ENCODE measurements at regions not wholly inside any gene's neighbourhood (a gene's known extent, or its start where the extent isn't known, plus 50 kb on each side); places are given as distances from the start of the nearest gene placed in this dataset.
"Not testable (repeated sequence)": the region's sequence is repeated elsewhere in the genome, so short reads cannot be mapped to it uniquely, and the experiment has no call there.

- Mint-ChIP-seq H3K4me1 (peaks cover 2% of the 10 kb centered on the region), H3K27ac (no peak overlapping the region), H3K4me3 (no peak overlapping the region), H3K27me3 (no peaks in the 10 kb centered on the region), H3K36me3 (ENCODE audit: low read depth) (no peaks in the 10 kb centered on the region)
- ATAC-seq (no peak), DNase-seq (no peak)
- no peaks in the 10 kb centered on the region for H3K9me3 ChIP-seq (ENCODE audit: control insufficient read depth, low read length, poor library complexity, severe bottlenecking)
These were observed 54.2 kb upstream of the NFIA start for GRCh38 chr1:61028136-61028535.

GRCh38 chr1:61018068-61018467 is 64.3 kb upstream of the NFIA start:
- peaks cover 48% of the 10 kb centered on the region for H3K27me3 Mint-ChIP-seq
- ATAC-seq; H3K36me3 Mint-ChIP-seq (ENCODE audit: low read depth); H3K4me3 Mint-ChIP-seq; H3K4me1 Mint-ChIP-seq; H3K9me3 ChIP-seq (ENCODE audit: control insufficient read depth, low read length, poor library complexity, severe bottlenecking); H3K27ac Mint-ChIP-seq; DNase-seq: not testable (repeated sequence)

GRCh38 chr1:61017651-61018050 is 64.7 kb upstream of the NFIA start:
- H3K36me3 Mint-ChIP-seq (ENCODE audit: low read depth), result no peaks in the 10 kb centered on the region
- no peak overlapping the region for H3K27ac Mint-ChIP-seq
- peaks cover 4% of the 10 kb centered on the region for H3K4me1 Mint-ChIP-seq
- peaks cover 48% of the 10 kb centered on the region for H3K27me3 Mint-ChIP-seq
- no peaks in the 10 kb centered on the region for H3K9me3 ChIP-seq (ENCODE audit: control insufficient read depth, low read length, poor library complexity, severe bottlenecking)
- no peak for ATAC-seq
- no peak for DNase-seq
- H3K4me3 Mint-ChIP-seq, result no peak overlapping the region

- no peak overlapping the region for H3K4me3 Mint-ChIP-seq
- DNase-seq (no peak), ATAC-seq (no peak)
- H3K27me3 Mint-ChIP-seq, result peaks cover 43% of the 10 kb centered on the region
- H3K36me3 Mint-ChIP-seq (ENCODE audit: low read depth), result no peaks in the 10 kb centered on the region
- H3K9me3 ChIP-seq (ENCODE audit: control insufficient read depth, low read length, poor library complexity, severe bottlenecking), result no peaks in the 10 kb centered on the region
- H3K27ac Mint-ChIP-seq, result no peak overlapping the region
- peaks cover 4% of the 10 kb centered on the region for H3K4me1 Mint-ChIP-seq
These were observed 68.3 kb upstream of the NFIA start for GRCh38 chr1:61013946-61014667.

GRCh38 chr1:61013189-61013945 is 69.0 kb upstream of the NFIA start:
- H3K4me3 Mint-ChIP-seq, result no peak overlapping the region

GRCh38 chr1:61012341-61012761 is 70.0 kb upstream of the NFIA start:
- Mint-ChIP-seq H3K27ac (no peak overlapping the region), H3K27me3 (peaks cover 34% of the 10 kb centered on the region), H3K4me3 (no peak overlapping the region), H3K36me3 (ENCODE audit: low read depth) (no peaks in the 10 kb centered on the region), H3K4me1 (peaks cover under 1% of the 10 kb centered on the region)
- H3K9me3 ChIP-seq (ENCODE audit: control insufficient read depth, low read length, poor library complexity, severe bottlenecking), result no peaks in the 10 kb centered on the region
- DNase-seq (no peak), ATAC-seq (no peak)

More at GRCh38 chr1:61013189-61013945, 69.0 kb upstream of the NFIA start:
- Mint-ChIP-seq H3K27me3 (peaks cover 38% of the 10 kb centered on the region), H3K4me1 (peaks cover 4% of the 10 kb centered on the region), H3K27ac (no peak overlapping the region), H3K36me3 (ENCODE audit: low read depth) (no peaks in the 10 kb centered on the region)
- DNase-seq (no peak), ATAC-seq (no peak)
- no peaks in the 10 kb centered on the region for H3K9me3 ChIP-seq (ENCODE audit: control insufficient read depth, low read length, poor library complexity, severe bottlenecking)

- H3K36me3 Mint-ChIP-seq (ENCODE audit: low read depth), result no peaks in the 10 kb centered on the region
- no peak for DNase-seq
- no peaks in the 10 kb centered on the region for H3K9me3 ChIP-seq (ENCODE audit: control insufficient read depth, low read length, poor library complexity, severe bottlenecking)
- H3K4me1 Mint-ChIP-seq, result no peaks in the 10 kb centered on the region
- ATAC-seq, result no peak
- H3K4me3 Mint-ChIP-seq, result no peak overlapping the region
- peaks cover 29% of the 10 kb centered on the region for H3K27me3 Mint-ChIP-seq
- H3K27ac Mint-ChIP-seq, result no peak overlapping the region
These were observed 70.6 kb upstream of the NFIA start for GRCh38 chr1:61011561-61012263.

- peaks cover 2% of the 10 kb centered on the region for H3K4me1 Mint-ChIP-seq
These were observed 74.6 kb upstream of the NFIA start for GRCh38 chr1:61007534-61008364.

GRCh38 chr1:61005614-61006580 is 76.5 kb upstream of the NFIA start:
- ATAC-seq (no peak), DNase-seq (no peak)
- Mint-ChIP-seq H3K36me3 (ENCODE audit: low read depth) (no peaks in the 10 kb centered on the region), H3K4me1 (peaks cover 2% of the 10 kb centered on the region), H3K27me3 (peaks cover 50% of the 10 kb centered on the region), H3K4me3 (no peak overlapping the region), H3K27ac (no peak overlapping the region)
- H3K9me3 ChIP-seq (ENCODE audit: control insufficient read depth, low read length, poor library complexity, severe bottlenecking), result no peaks in the 10 kb centered on the region

More at GRCh38 chr1:61007534-61008364, 74.6 kb upstream of the NFIA start:
- ATAC-seq (no peak), DNase-seq (no peak)
- H3K27me3 Mint-ChIP-seq, result peaks cover 45% of the 10 kb centered on the region
- no peaks in the 10 kb centered on the region for H3K36me3 Mint-ChIP-seq (ENCODE audit: low read depth)
- no peak overlapping the region for H3K27ac Mint-ChIP-seq
- H3K9me3 ChIP-seq (ENCODE audit: control insufficient read depth, low read length, poor library complexity, severe bottlenecking), result no peaks in the 10 kb centered on the region
- H3K4me3 Mint-ChIP-seq, result no peak overlapping the region

- no peak overlapping the region for H3K4me3 Mint-ChIP-seq
- no peaks in the 10 kb centered on the region for H3K36me3 Mint-ChIP-seq (ENCODE audit: low read depth)
- DNase-seq (no peak), ATAC-seq (no peak)
- H3K27me3 Mint-ChIP-seq, result peaks cover 41% of the 10 kb centered on the region
- H3K4me1 Mint-ChIP-seq, result peaks cover 2% of the 10 kb centered on the region
- peak overlapping the region; percentile 41 for H3K27ac Mint-ChIP-seq
- no peaks in the 10 kb centered on the region for H3K9me3 ChIP-seq (ENCODE audit: control insufficient read depth, low read length, poor library complexity, severe bottlenecking)
These were observed 77.9 kb upstream of the NFIA start for GRCh38 chr1:61004262-61005003.

- H3K27me3 Mint-ChIP-seq, result peaks cover 22% of the 10 kb centered on the region
- no peak overlapping the region for H3K4me3 Mint-ChIP-seq
- no peaks in the 10 kb centered on the region for H3K36me3 Mint-ChIP-seq (ENCODE audit: low read depth)
- H3K27ac Mint-ChIP-seq, result no peak overlapping the region
- no peaks in the 10 kb centered on the region for H3K9me3 ChIP-seq (ENCODE audit: control insufficient read depth, low read length, poor library complexity, severe bottlenecking)
- DNase-seq, result no peak
- ATAC-seq, result no peak
- peaks cover 2% of the 10 kb centered on the region for H3K4me1 Mint-ChIP-seq
These were observed 82.0 kb upstream of the NFIA start for GRCh38 chr1:61000327-61000726.

All from T-helper 17 cell (primary cell).